IPS DF 6.9 (cell line): ENCODE measurements at regions not wholly inside any gene's neighbourhood (a gene's known extent, or its start where the extent isn't known, plus 50 kb on each side); places are given as distances from the start of the nearest gene placed in this dataset.

ENCODE experiments used
- DNase-seq: peaks from one replicate; pipeline ENCODE4 v3.0.0-alpha.2; 2013; ENCODE audit warnings: low read depth, low spot score
- H3K27ac ChIP-seq: one replicate; pipeline ENCODE4 v1.5.1; 2013; ENCODE audit warnings: low read length, control low read depth
- H3K27me3 ChIP-seq: 2 replicates; pipeline ENCODE4 v1.6.1; 2013; ENCODE audit warnings: mild to moderate bottlenecking, low read length; ENCODE audit not compliant: control insufficient read depth, insufficient read depth
- H3K36me3 ChIP-seq: 2 replicates; pipeline ENCODE4 v1.6.1; 2013; ENCODE audit warnings: low read length; ENCODE audit not compliant: control insufficient read depth, insufficient read depth
- H3K4me1 ChIP-seq: 2 replicates; pipeline ENCODE4 v1.6.1; 2013; ENCODE audit warnings: low read length; ENCODE audit not compliant: control insufficient read depth, insufficient read depth
- H3K4me3 ChIP-seq: 2 replicates; pipeline ENCODE4 v1.5.1; 2013; ENCODE audit warnings: mild to moderate bottlenecking, low read length
- H3K9me3 ChIP-seq: 2 replicates; pipeline ENCODE4 v1.6.1; 2013; ENCODE audit warnings: low read length, inconsistent platforms; ENCODE audit not compliant: control insufficient read depth, insufficient read depth
- WGBS: extraction: QIAGEN DNeasy Blood & Tissue Kit; methylation state at CpG from one replicate; pipeline ENCODE4 v1.1.7; 2013; ENCODE audit warnings: mixed read lengths, missing lambda C conversion rate; ENCODE audit not compliant: insufficient read length, insufficient coverage; 5-methylcytosine and 5-hydroxymethylcytosine counted together

- Histone ChIP-seq H3K27me3 (no peaks in the 10 kb centered on the region), H3K4me3 (no peak overlapping the region), H3K9me3 (no peaks in the 10 kb centered on the region), H3K36me3 (no peaks in the 10 kb centered on the region), H3K27ac (no peak overlapping the region), H3K4me1 (no peaks in the 10 kb centered on the region)
- WGBS = no CpG with 5 or more reads among the region's 5 CpGs
- no peak for DNase-seq
Measured at GRCh38 chr11:36933481-36933880, 335.4 kb upstream of the RAG2 start.

- Histone ChIP-seq H3K27ac (no peak overlapping the region), H3K27me3 (no peaks in the 10 kb centered on the region), H3K9me3 (no peaks in the 10 kb centered on the region), H3K36me3 (no peaks in the 10 kb centered on the region), H3K4me3 (no peak overlapping the region), H3K4me1 (no peaks in the 10 kb centered on the region)
- DNase-seq = no peak
- no CpG with 5 or more reads among the region's 4 CpGs for WGBS
Measured at GRCh38 chr11:36931139-36931538, 333.1 kb upstream of the RAG2 start.

DNA sequence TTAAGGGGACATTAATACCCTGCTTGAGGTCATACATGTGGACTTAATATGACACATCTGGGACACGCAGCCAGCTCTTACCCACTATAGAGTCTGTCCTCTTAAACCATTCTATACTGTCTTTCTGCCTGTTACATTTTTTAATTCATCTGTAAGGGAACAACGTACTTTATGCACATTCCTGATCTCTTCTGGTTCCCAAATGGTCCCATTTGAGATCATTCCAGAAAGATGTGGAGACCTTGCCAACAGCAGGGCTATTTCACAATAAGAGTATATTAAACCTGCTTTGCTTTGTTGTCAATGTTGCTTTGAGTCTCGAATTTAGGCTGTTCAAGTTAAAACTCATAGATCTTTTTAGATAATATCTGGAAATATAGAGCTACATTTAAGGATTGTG lies 332.2 kb upstream of the RAG2 start:
- WGBS = no CpG with 5 or more reads among the region's 3 CpGs
- H3K27me3 ChIP-seq = no peaks in the 10 kb centered on the region
- no peaks in the 10 kb centered on the region for H3K9me3 ChIP-seq
- no peak for DNase-seq
- no peaks in the 10 kb centered on the region for H3K36me3 ChIP-seq
- no peak overlapping the region for H3K27ac ChIP-seq
- H3K4me3 ChIP-seq = no peak overlapping the region
- H3K4me1 ChIP-seq = no peaks in the 10 kb centered on the region

GRCh38 chr11:36929401-36929800 lies 331.4 kb upstream of the RAG2 start:
- no peaks in the 10 kb centered on the region for H3K4me1 ChIP-seq
- no CpG with 5 or more reads among the region's 1 CpG for WGBS
- H3K27ac ChIP-seq = no peak overlapping the region
- H3K4me3 ChIP-seq = no peak overlapping the region
- no peaks in the 10 kb centered on the region for H3K9me3 ChIP-seq
- no peak for DNase-seq
- H3K36me3 ChIP-seq = no peaks in the 10 kb centered on the region
- no peaks in the 10 kb centered on the region for H3K27me3 ChIP-seq

DNA sequence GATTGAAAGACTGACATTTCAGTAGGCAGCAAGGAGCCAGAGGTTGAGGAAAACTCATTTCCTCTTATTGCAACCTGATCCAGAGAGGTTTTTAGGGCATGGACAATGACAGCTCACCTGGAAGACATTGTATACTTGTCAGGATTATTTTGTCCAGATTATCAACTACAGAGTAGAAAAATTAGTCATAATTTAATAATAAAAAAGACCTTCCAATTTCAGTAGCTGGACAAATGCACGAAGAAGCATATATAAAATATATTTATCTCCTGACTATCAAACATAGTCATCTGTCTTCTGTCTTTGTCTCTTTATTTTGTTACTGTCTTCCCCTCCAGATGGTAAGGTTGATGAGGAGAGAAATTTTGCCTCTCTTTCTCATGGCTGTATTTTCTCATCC lies 330.6 kb upstream of the RAG2 start:
- Histone ChIP-seq H3K27me3 (no peaks in the 10 kb centered on the region), H3K9me3 (no peaks in the 10 kb centered on the region), H3K27ac (no peak overlapping the region), H3K36me3 (no peaks in the 10 kb centered on the region), H3K4me1 (no peaks in the 10 kb centered on the region), H3K4me3 (no peak overlapping the region)
- DNase-seq = no peak
- no CpG with 5 or more reads among the region's 1 CpG for WGBS

DNA sequence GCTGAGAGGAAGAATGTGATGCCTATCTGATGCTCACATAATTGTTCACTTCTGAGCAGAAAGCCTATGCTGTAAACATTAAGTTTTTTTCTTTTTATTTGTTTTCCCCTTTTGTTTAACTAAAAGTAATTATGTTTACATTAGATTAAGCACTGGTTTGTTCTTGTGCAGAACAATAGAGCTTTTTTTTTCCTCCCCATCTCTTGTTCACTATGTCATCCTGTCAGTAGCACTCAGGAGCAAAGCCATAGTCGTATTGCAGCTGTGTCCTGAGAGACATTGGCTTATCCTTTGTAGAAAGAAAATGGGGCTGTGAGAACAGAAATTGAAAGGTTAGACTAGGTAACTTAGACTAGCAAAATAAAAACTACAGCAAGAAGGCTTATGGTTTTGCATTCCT lies 301.8 kb upstream of the RAG2 start:
- no CpG with 5 or more reads among the region's 1 CpG for whole genome bisulfite sequencing
- no peaks in the 10 kb centered on the region for H3K9me3 ChIP-seq

GRCh38 chr11:36890841-36891240 lies 292.8 kb upstream of the RAG2 start:
- Histone ChIP-seq H3K4me3 (no peak overlapping the region), H3K27me3 (no peaks in the 10 kb centered on the region), H3K36me3 (no peaks in the 10 kb centered on the region), H3K4me1 (no peaks in the 10 kb centered on the region), H3K27ac (no peak overlapping the region), H3K9me3 (no peaks in the 10 kb centered on the region)
- DNase-seq = no peak
- WGBS = no CpG with 5 or more reads among the region's 2 CpGs

More for the DNA sequence above, 301.8 kb upstream of the RAG2 start:
- Histone ChIP-seq H3K4me3 (no peak overlapping the region), H3K4me1 (no peaks in the 10 kb centered on the region), H3K27ac (no peak overlapping the region), H3K27me3 (no peaks in the 10 kb centered on the region), H3K36me3 (no peaks in the 10 kb centered on the region)
- DNase-seq = no peak

DNA sequence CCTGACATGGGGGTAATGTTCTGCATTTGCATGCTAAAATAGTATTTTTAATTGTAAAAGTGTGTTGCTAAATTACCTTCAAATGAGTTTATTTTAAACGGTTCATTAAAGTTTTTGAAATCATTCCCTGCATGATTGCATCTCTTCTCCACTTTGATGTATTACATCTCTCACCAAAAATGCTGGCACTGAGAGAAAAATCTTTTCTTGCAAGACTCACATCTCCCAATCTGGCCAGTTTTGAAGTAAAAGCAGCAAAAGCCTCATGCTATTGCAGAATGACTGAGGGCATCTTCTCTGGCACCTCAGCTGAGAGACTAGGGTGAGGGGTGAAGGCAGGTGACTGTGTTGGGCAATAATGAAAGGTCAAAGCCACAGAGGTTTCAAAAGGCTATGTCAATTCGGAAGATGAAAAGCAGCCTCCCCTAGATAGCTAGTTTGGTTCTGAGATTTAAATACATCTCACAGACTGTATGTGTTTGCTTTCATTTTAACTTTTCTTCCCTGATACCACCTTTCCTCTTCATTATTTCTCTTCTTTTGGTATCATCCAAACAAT lies 292.2 kb upstream of the RAG2 start:
- DNase-seq = no peak
- Histone ChIP-seq H3K4me3 (no peak overlapping the region), H3K9me3 (no peaks in the 10 kb centered on the region), H3K27me3 (no peaks in the 10 kb centered on the region), H3K4me1 (no peaks in the 10 kb centered on the region), H3K36me3 (no peaks in the 10 kb centered on the region), H3K27ac (no peak overlapping the region)
- no CpG with 5 or more reads among the region's 2 CpGs for WGBS

- WGBS = no CpG with 5 or more reads among the region's 3 CpGs
- H3K4me1 ChIP-seq = no peaks in the 10 kb centered on the region
- H3K9me3 ChIP-seq = no peaks in the 10 kb centered on the region
Measured at GRCh38 chr11:36885154-36885553, 287.1 kb upstream of the RAG2 start.

GRCh38 chr11:36878737-36879136 lies 280.7 kb upstream of the RAG2 start:
- Histone ChIP-seq H3K4me1 (no peaks in the 10 kb centered on the region), H3K36me3 (no peaks in the 10 kb centered on the region), H3K9me3 (no peaks in the 10 kb centered on the region), H3K4me3 (no peak overlapping the region), H3K27ac (no peak overlapping the region), H3K27me3 (no peaks in the 10 kb centered on the region)
- WGBS = no CpG with 5 or more reads among the region's 1 CpG
- DNase-seq = no peak

More at GRCh38 chr11:36885154-36885553, 287.1 kb upstream of the RAG2 start:
- Histone ChIP-seq H3K27me3 (no peaks in the 10 kb centered on the region), H3K4me3 (no peak overlapping the region), H3K27ac (no peak overlapping the region), H3K36me3 (no peaks in the 10 kb centered on the region)
- DNase-seq = no peak

GRCh38 chr11:36877149-36877548 lies 279.1 kb upstream of the RAG2 start:
- Histone ChIP-seq H3K9me3 (no peaks in the 10 kb centered on the region), H3K36me3 (no peaks in the 10 kb centered on the region), H3K4me1 (no peaks in the 10 kb centered on the region), H3K27ac (no peak overlapping the region), H3K27me3 (no peaks in the 10 kb centered on the region), H3K4me3 (no peak overlapping the region)
- no peak for DNase-seq
